Gastrocnemius medialis (tissue), 4 donors: ENCODE measurements at regions not wholly inside any gene's neighbourhood (a gene's known extent, or its start where the extent isn't known, plus 50 kb on each side); places are given as distances from the start of the nearest gene placed in this dataset.

Experiments used
- POLR2A ChIP-seq, 2 donors: fragments of 450-650 bp; IDR thresholded peaks; one replicate each; pipeline ENCODE4 v1.6.1; 2017; ENCODE audit warnings: antibody characterized with exemption in 2 of 2, mild to moderate bottlenecking in 2 of 2, moderate library complexity in 2 of 2
- TF ChIP-seq, protein P1 (sequence below), 5 experiments: fragments of 450-650 bp in 3 of 5; fragments of 200-600 bp in 2 of 5; sonication (generic) in 2 of 5; IDR thresholded peaks in 4 of 5; conservative IDR thresholded peaks in 1 of 5; 1 replicate in 4 of 5; 2 replicates in 1 of 5; pipeline ENCODE4 v1.5.1; 2016 to 2019; ENCODE audit warnings: antibody characterized with exemption in 5 of 5, mild to moderate bottlenecking in 3 of 5, moderate library complexity in 3 of 5

DNA sequence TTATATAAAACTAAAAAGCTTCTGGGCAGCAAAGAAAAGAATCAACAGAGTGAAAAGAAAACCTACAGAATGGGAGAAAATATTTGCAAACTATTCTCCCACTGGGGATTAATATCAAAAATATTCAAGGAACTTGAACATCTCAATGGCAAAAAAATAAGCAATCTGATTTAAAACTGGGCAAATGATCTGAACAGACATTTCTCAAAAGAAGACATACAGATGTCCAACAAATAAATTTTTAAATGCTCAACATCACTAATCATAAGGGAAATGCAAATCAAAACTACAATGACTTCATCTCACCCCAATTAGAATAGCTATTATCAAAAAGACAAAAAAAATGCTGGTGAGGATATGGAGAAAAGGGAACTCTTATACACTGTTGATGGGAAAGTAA is 57.2 kb upstream of the SSBP2 start:
- TF ChIP-seq, protein P1, sequence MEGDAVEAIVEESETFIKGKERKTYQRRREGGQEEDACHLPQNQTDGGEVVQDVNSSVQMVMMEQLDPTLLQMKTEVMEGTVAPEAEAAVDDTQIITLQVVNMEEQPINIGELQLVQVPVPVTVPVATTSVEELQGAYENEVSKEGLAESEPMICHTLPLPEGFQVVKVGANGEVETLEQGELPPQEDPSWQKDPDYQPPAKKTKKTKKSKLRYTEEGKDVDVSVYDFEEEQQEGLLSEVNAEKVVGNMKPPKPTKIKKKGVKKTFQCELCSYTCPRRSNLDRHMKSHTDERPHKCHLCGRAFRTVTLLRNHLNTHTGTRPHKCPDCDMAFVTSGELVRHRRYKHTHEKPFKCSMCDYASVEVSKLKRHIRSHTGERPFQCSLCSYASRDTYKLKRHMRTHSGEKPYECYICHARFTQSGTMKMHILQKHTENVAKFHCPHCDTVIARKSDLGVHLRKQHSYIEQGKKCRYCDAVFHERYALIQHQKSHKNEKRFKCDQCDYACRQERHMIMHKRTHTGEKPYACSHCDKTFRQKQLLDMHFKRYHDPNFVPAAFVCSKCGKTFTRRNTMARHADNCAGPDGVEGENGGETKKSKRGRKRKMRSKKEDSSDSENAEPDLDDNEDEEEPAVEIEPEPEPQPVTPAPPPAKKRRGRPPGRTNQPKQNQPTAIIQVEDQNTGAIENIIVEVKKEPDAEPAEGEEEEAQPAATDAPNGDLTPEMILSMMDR (IDR thresholded peaks at IDR 0.05 in 4 of 5, conservative IDR thresholded peaks at IDR 0.05 in 1 of 5): no peak
- no peak for TF ChIP-seq POLR2A (IDR thresholded peaks at IDR 0.05)
